ENCODE measurements at regions not wholly inside any gene's neighbourhood (a gene's known extent, or its start where the extent isn't known, plus 50 kb on each side); places are given as distances from the start of the nearest gene placed in this dataset.

- TF ChIP-seq, protein P1, sequence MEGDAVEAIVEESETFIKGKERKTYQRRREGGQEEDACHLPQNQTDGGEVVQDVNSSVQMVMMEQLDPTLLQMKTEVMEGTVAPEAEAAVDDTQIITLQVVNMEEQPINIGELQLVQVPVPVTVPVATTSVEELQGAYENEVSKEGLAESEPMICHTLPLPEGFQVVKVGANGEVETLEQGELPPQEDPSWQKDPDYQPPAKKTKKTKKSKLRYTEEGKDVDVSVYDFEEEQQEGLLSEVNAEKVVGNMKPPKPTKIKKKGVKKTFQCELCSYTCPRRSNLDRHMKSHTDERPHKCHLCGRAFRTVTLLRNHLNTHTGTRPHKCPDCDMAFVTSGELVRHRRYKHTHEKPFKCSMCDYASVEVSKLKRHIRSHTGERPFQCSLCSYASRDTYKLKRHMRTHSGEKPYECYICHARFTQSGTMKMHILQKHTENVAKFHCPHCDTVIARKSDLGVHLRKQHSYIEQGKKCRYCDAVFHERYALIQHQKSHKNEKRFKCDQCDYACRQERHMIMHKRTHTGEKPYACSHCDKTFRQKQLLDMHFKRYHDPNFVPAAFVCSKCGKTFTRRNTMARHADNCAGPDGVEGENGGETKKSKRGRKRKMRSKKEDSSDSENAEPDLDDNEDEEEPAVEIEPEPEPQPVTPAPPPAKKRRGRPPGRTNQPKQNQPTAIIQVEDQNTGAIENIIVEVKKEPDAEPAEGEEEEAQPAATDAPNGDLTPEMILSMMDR (IDR thresholded peaks at IDR 0.05; ENCODE audit: insufficient read depth, missing control alignments) = no peak
- FAIRE-seq (no peak), DNase-seq (ENCODE audit: insufficient read length, low spot score) (no peak)
Observed at GRCh38 chr12:125304029-125304428, 238.8 kb downstream of the AACS start.

- FAIRE-seq (no peak), DNase-seq (ENCODE audit: insufficient read length, low spot score) (no peak)
- TF ChIP-seq, protein P1 (IDR thresholded peaks at IDR 0.05; ENCODE audit: insufficient read depth, missing control alignments) = no peak
Observed at GRCh38 chr12:125305231-125305630, 240.0 kb downstream of the AACS start.

DNA sequence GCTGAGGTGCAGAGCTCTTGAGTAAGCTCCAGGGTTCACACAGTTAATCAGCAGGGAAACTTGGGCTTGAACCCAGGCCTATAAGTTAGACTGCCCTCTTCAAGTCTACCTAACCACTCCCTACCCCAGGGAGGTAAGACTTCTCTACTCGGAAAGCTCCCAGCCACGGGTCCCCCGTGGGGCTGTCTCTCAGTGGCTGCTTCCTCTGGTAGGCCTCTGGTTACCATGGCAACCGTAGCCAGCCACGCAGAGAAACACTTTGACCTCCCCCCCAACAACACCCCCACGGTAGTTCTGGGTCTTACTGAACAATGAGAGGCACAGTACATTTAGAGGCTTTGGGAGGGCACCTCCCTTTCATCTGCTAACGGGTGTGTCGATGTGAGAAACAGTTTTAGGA, 245.2 kb downstream of the AACS start:
- no peak for DNase-seq (ENCODE audit: insufficient read length, low spot score)
- TF ChIP-seq, protein P1 (IDR thresholded peaks at IDR 0.05; ENCODE audit: insufficient read depth, missing control alignments) = no peak
- FAIRE-seq = no peak

GRCh38 chr12:125311050-125311449, 245.8 kb downstream of the AACS start:
- DNase-seq (ENCODE audit: insufficient read length, low spot score) (no peak), FAIRE-seq (no peak)

DNA sequence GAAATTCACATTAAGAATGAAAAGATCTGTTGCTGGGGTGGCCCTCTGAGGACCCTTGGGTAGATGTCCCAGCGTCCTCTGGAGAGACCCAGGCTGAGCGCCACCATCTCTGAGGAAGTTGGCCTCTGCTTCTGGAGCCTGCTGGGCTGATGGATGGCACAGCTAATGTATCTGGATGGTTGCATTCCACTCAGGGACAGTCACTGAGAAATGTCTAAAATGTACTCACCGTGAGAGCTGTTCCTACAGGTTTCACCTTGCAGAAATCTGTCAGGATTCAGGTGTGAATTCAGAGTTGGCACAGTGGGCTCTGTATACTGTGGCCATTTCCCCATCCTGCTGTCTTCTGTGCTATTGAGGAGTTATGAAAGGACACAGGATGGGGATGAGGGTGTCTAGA, 247.2 kb downstream of the AACS start:
- TF ChIP-seq, protein P1 (IDR thresholded peaks at IDR 0.05; ENCODE audit: insufficient read depth, missing control alignments) = no peak
- FAIRE-seq (no peak), DNase-seq (ENCODE audit: insufficient read length, low spot score) (no peak)

More at GRCh38 chr12:125311050-125311449, 245.8 kb downstream of the AACS start:
- TF ChIP-seq, protein P1 (IDR thresholded peaks at IDR 0.05; ENCODE audit: insufficient read depth, missing control alignments) = no peak

DNA sequence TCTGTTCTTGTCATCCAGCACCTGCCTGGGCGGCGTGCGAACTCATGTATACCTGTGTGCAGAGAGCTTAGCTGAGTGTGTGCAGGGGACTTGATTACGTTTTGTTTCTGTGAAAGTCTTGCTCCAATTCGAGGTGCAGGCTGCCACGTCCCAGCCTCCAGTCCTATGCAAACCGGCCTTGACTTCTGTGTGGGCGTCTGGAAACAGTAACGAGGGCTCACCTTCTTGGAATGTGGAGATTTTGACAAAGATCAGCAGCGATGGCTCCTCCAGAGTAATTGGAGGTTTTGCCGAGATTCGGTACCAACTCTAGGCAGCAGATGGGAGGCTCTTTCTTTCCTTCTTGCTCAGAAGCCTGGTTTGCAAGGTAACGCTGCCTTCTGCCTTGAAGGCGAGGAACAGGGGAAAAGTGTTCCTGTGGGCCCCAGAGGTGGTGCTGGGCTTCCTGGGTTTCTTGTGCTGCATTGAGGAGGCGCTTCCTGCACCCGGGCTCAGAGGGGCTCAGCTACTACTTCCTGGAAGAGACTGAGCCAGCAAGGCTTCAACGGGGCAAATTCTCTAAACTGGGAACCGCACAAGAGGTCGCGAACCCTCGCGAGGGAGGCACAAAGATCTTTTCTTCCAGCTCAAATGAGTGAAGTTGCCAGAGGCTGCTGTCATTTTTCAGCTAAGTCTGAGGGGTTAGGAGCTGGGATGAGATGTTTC, 249.0 kb downstream of the AACS start:
- TF ChIP-seq, protein P1 (IDR thresholded peaks at IDR 0.05; ENCODE audit: insufficient read depth, missing control alignments) = no peak
- DNase-seq (ENCODE audit: insufficient read length, low spot score) (no peak), FAIRE-seq (no peak)

DNA sequence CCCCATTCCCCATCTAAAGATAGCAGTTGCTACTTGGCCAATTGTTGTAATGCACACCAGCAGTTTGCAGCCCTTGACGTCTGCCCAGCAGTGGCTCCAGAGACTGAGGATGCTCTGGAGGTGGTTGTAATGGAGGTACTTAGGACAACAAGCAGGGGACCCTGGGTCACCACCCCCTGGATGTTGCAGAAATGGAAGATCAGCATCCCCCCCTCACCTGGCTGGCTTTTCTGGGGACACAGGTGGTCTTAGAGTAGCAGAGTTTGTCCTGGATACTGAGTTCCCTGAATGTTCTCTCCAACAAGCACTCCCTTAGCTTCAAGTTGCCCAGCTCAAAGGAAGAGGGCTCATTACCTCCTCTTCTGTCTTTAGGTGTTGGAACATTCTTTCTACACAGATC, 250.5 kb downstream of the AACS start:
- TF ChIP-seq, protein P1 (IDR thresholded peaks at IDR 0.05; ENCODE audit: insufficient read depth, missing control alignments) = no peak
- FAIRE-seq (no peak), DNase-seq (ENCODE audit: insufficient read length, low spot score) (no peak)
